ENCODE measurements at regions not wholly inside any gene's neighbourhood (a gene's known extent, or its start where the extent isn't known, plus 50 kb on each side); places are given as distances from the start of the nearest gene placed in this dataset.

DNA sequence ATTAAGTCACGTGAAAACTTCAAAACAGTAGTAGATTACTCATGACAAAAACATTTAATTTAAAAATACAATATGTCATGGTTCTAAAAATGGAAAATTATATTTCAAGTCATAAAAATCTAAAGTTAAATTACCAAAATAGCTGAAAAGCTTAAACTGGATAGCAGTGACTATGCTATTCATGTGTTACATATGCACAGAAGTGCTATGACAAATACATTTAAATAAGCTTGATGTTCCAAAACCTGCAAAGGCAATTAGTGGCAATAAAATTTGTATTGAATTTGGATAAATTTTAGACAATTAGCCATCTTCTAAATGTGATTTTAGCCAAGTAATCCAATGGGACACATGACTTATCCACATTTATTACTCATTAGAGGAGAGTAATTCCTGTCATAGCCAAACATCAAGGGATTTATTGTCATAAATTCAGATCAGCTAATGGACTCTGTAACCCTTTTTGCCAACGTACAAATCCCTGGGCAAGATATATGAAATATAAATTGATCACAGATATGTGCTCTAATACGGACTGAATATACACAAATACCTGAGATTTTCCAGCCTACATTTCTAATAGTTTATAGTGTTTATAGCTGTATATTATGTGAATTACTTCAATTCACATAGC is 419.4 kb downstream of the ISL1 start:
- intact Hi-C loops (cut with DNase I, micrococcal nuclease) = no loop called here
- Histone ChIP-seq H3K36me3 (ENCODE audit: insufficient read depth, low read length) (no peaks in the 10 kb centered on the region), H3K27me3 (ENCODE audit: control insufficient read depth in 1 of 2, insufficient read depth in 2 of 2, low read length in 2 of 2) (no peaks in the 10 kb centered on the region), H3K27ac (ENCODE audit: low read depth in 1 of 2, low read length in 2 of 2) (no peak overlapping the region), H3K4me1 (ENCODE audit: insufficient read depth, low read length) (no peaks in the 10 kb centered on the region), H3K4me3 (ENCODE audit: low read length) (no peak overlapping the region), H3K9me3 (ENCODE audit: control insufficient read depth in 1 of 2, insufficient read depth in 1 of 2, low read length in 2 of 2) (no peaks in the 10 kb centered on the region)
- no peak overlapping the region for H3K27ac Mint-ChIP-seq
- no peaks in the 10 kb centered on the region for H3K27me3 Mint-ChIP-seq
- POLR2A ChIA-PET = no interaction called here
- H3K4me1 Mint-ChIP-seq (ENCODE audit: low read depth) = no peaks in the 10 kb centered on the region
- DNase-seq (no peak), ATAC-seq (ENCODE audit: poor library complexity) (no peak)
- CTCF ChIA-PET = no interaction called here
- H3K9me3 Mint-ChIP-seq = peaks cover 1% of the 10 kb centered on the region
- H3K36me3 Mint-ChIP-seq (ENCODE audit: low read depth) = no peaks in the 10 kb centered on the region
- TF ChIP-seq, protein P1, sequence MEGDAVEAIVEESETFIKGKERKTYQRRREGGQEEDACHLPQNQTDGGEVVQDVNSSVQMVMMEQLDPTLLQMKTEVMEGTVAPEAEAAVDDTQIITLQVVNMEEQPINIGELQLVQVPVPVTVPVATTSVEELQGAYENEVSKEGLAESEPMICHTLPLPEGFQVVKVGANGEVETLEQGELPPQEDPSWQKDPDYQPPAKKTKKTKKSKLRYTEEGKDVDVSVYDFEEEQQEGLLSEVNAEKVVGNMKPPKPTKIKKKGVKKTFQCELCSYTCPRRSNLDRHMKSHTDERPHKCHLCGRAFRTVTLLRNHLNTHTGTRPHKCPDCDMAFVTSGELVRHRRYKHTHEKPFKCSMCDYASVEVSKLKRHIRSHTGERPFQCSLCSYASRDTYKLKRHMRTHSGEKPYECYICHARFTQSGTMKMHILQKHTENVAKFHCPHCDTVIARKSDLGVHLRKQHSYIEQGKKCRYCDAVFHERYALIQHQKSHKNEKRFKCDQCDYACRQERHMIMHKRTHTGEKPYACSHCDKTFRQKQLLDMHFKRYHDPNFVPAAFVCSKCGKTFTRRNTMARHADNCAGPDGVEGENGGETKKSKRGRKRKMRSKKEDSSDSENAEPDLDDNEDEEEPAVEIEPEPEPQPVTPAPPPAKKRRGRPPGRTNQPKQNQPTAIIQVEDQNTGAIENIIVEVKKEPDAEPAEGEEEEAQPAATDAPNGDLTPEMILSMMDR (IDR thresholded peaks at IDR 0.05) = no peak
- H3K4me3 Mint-ChIP-seq = no peak overlapping the region

DNA sequence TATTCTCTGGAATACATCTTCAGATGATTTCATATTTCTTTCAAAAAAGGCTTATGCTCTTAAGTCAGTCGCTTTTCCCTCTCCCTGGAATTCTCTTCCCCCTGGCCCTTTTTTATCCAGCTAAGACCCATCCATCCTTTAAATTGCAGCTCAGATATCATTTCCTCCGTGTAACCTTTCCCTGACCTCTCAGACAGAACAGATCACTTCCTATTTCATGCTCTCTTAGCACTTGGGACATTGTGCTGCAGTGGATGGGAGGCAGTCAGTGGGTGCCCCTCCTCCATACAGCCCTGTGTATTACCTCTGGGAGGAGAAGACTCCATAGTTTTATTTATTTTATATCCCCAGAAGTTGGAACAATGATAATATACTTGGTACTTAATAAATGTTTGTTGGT is 423.4 kb downstream of the ISL1 start:
- H3K4me1 ChIP-seq (ENCODE audit: insufficient read depth, low read length) = no peaks in the 10 kb centered on the region
- ATAC-seq (ENCODE audit: poor library complexity) = no peak
- H3K36me3 ChIP-seq (ENCODE audit: insufficient read depth, low read length) = no peaks in the 10 kb centered on the region
- Mint-ChIP-seq H3K27me3 (no peaks in the 10 kb centered on the region), H3K4me3 (no peak overlapping the region), H3K4me1 (ENCODE audit: low read depth) (no peaks in the 10 kb centered on the region), H3K9me3 (no peaks in the 10 kb centered on the region), H3K36me3 (ENCODE audit: low read depth) (no peaks in the 10 kb centered on the region), H3K27ac (no peak overlapping the region)
- CTCF ChIA-PET = no interaction called here
- H3K27ac ChIP-seq (ENCODE audit: low read depth in 1 of 2, low read length in 2 of 2) = no peak overlapping the region
- no peak for DNase-seq
- POLR2A ChIA-PET = no interaction called here
- intact Hi-C loops (cut with DNase I, micrococcal nuclease) = no loop called here
- no peaks in the 10 kb centered on the region for H3K27me3 ChIP-seq (ENCODE audit: control insufficient read depth in 1 of 2, insufficient read depth in 2 of 2, low read length in 2 of 2)
- TF ChIP-seq, protein P1 (IDR thresholded peaks at IDR 0.05) = no peak
- no peak overlapping the region for H3K4me3 ChIP-seq (ENCODE audit: low read length)
- H3K9me3 ChIP-seq (ENCODE audit: control insufficient read depth in 1 of 2, insufficient read depth in 1 of 2, low read length in 2 of 2) = no peaks in the 10 kb centered on the region

DNA sequence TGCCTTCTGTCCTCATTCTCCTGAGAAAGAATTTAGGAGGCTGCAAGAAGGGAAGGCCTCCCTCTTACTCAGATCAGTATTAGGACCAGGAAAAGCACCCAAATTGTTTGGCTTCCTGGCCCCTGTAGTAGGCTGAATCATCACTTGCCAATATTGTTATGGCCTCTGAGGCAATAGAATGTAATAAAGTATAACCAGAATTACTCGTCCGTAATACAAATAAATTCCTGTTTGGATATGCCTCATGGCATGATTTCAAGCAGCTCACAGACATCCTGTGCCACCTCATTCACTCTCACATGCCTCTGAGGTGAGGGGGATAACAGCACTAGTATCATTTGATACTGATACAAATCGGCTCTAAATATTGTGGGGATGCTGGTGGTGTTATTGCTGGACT is 427.3 kb downstream of the ISL1 start:
- DNase-seq = no peak
- no peak for ATAC-seq (ENCODE audit: poor library complexity)
- no peak overlapping the region for H3K27ac ChIP-seq (ENCODE audit: low read depth in 1 of 2, low read length in 2 of 2)
- H3K9me3 ChIP-seq (ENCODE audit: control insufficient read depth in 1 of 2, insufficient read depth in 1 of 2, low read length in 2 of 2) = no peaks in the 10 kb centered on the region
- Mint-ChIP-seq H3K9me3 (peaks cover 3% of the 10 kb centered on the region), H3K36me3 (ENCODE audit: low read depth) (no peaks in the 10 kb centered on the region), H3K27me3 (no peaks in the 10 kb centered on the region), H3K4me1 (ENCODE audit: low read depth) (no peaks in the 10 kb centered on the region), H3K4me3 (no peak overlapping the region), H3K27ac (no peak overlapping the region)
- POLR2A ChIA-PET = no interaction called here
- CTCF ChIA-PET = no interaction called here
- no peak overlapping the region for H3K4me3 ChIP-seq (ENCODE audit: low read length)
- no peaks in the 10 kb centered on the region for H3K4me1 ChIP-seq (ENCODE audit: insufficient read depth, low read length)
- H3K27me3 ChIP-seq (ENCODE audit: control insufficient read depth in 1 of 2, insufficient read depth in 2 of 2, low read length in 2 of 2) = no peaks in the 10 kb centered on the region
- intact Hi-C loops (cut with DNase I, micrococcal nuclease) = no loop called here
- TF ChIP-seq, protein P1 (IDR thresholded peaks at IDR 0.05) = no peak
- no peaks in the 10 kb centered on the region for H3K36me3 ChIP-seq (ENCODE audit: insufficient read depth, low read length)
